SW480 (cell line): ENCODE measurements at regions not wholly inside any gene's neighbourhood (a gene's known extent, or its start where the extent isn't known, plus 50 kb on each side); places are given as distances from the start of the nearest gene placed in this dataset.

Experiments used
- DNase-seq: peaks from one replicate; pipeline ENCODE4 v3.0.0-alpha.2; 2016; ENCODE audit warnings: low spot score

- DNase-seq: no peak
Observed at GRCh38 chr10:44198780-44199097, 186.2 kb downstream of the CXCL12 start.

- no peak for DNase-seq
Observed at GRCh38 chr10:44198096-44198779, 186.7 kb downstream of the CXCL12 start.

- DNase-seq: no peak
Observed at GRCh38 chr10:44197646-44198045, 187.3 kb downstream of the CXCL12 start.

GRCh38 chr10:44196336-44196735, 188.6 kb downstream of the CXCL12 start:
- no peak for DNase-seq

GRCh38 chr10:44196008-44196320, 188.9 kb downstream of the CXCL12 start:
- no peak for DNase-seq

- DNase-seq: peak; percentile 32
Observed at GRCh38 chr10:44195112-44196007, 189.5 kb downstream of the CXCL12 start.

GRCh38 chr10:44194435-44194834, 190.5 kb downstream of the CXCL12 start:
- DNase-seq: no peak

- no peak for DNase-seq
Observed at GRCh38 chr10:44193567-44194220, 191.2 kb downstream of the CXCL12 start.

GRCh38 chr10:44193166-44193565, 191.7 kb downstream of the CXCL12 start:
- no peak for DNase-seq

GRCh38 chr10:44192435-44192834, 192.5 kb downstream of the CXCL12 start:
- DNase-seq: no peak

GRCh38 chr10:44190541-44190940, 194.4 kb downstream of the CXCL12 start:
- no peak for DNase-seq

- no peak for DNase-seq
Observed at GRCh38 chr10:44186821-44187220, 198.1 kb downstream of the CXCL12 start.

GRCh38 chr10:44186150-44186549, 198.7 kb downstream of the CXCL12 start:
- no peak for DNase-seq

- DNase-seq: no peak
Observed at GRCh38 chr10:44185315-44185666, 199.6 kb downstream of the CXCL12 start.

GRCh38 chr10:44184633-44185314, 200.1 kb downstream of the CXCL12 start:
- no peak for DNase-seq

- DNase-seq: no peak
Observed at GRCh38 chr10:44183667-44184632, 200.9 kb downstream of the CXCL12 start.

- DNase-seq: no peak
Observed at GRCh38 chr10:44182909-44183308, 202.0 kb downstream of the CXCL12 start.

GRCh38 chr10:44180321-44181168, 204.4 kb downstream of the CXCL12 start:
- peak; percentile 50 for DNase-seq

GRCh38 chr10:44178856-44179255, 206.0 kb downstream of the CXCL12 start:
- DNase-seq: no peak

- DNase-seq: no peak
Observed at GRCh38 chr10:44178281-44178680, 206.6 kb downstream of the CXCL12 start.

GRCh38 chr10:44177610-44178009, 207.3 kb downstream of the CXCL12 start:
- DNase-seq: no peak
